ENCODE measurements at regions not wholly inside any gene's neighbourhood (a gene's known extent, or its start where the extent isn't known, plus 50 kb on each side); places are given as distances from the start of the nearest gene placed in this dataset.

DNA sequence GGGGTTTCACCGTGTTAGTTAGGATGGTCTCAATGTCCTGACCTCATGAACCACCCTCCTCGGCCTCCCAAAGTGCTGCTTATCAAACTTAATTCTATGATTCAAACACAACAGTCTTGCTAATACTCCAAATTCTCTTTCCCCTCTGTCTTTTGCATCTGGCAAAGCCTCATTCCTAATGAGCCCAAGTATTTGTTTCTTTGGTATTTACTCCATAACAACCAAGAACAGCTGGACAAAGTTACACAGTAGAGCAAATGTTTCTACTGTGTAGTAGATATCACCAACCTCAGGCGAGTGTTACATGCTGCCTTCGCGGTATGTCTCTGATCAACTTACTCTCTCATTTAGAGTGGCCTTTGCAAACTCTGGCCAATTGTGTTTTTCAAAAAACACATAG, 195.8 kb upstream of the KCNN2 start:
- H3K9me3 Mint-ChIP-seq, result peaks cover 10% of the 10 kb centered on the region
- H3K27ac ChIP-seq, result no peak overlapping the region

GRCh38 chr5:114174131-114174530, 187.7 kb upstream of the KCNN2 start:
- no peak overlapping the region for H2AFZ ChIP-seq (replicated peaks)
- H3F3A ChIP-seq (ENCODE audit: low read depth), result no peaks in the 10 kb centered on the region
- no peaks in the 10 kb centered on the region for H3K9me3 ChIP-seq (ENCODE audit: low read depth)
- no peaks in the 10 kb centered on the region for H3K79me2 ChIP-seq (ENCODE audit: low read depth)
- H3K4me2 ChIP-seq, result no peak overlapping the region
- Mint-ChIP-seq H3K36me3 (no peaks in the 10 kb centered on the region), H3K27me3 (ENCODE audit: insufficient read depth, low read depth) (no peaks in the 10 kb centered on the region), H3K27ac (no peak overlapping the region), H3K4me1 (no peaks in the 10 kb centered on the region), H3K4me3 (no peak overlapping the region), H3K9me3 (peaks cover 13% of the 10 kb centered on the region)
- DNase-seq (ENCODE audit: low spot score), result no peak
- H3K27ac ChIP-seq, result no peak overlapping the region
- TF ChIP-seq CTCF (IDR thresholded peaks at IDR 0.05), result no peak
- TF ChIP-seq EZH2phosphoT487 (IDR thresholded peaks at IDR 0.05), result no peak
- no peak for TF ChIP-seq EZH2 (IDR thresholded peaks at IDR 0.05)
- no peaks in the 10 kb centered on the region for H3K27me3 ChIP-seq
- no peak overlapping the region for H3K9ac ChIP-seq
- no peaks in the 10 kb centered on the region for H3K4me1 ChIP-seq
- H4K20me1 ChIP-seq (ENCODE audit: low read depth), result no peaks in the 10 kb centered on the region
- H3K36me3 ChIP-seq, result no peaks in the 10 kb centered on the region
- no peak overlapping the region for H3K4me3 ChIP-seq

More for the DNA sequence above, 195.8 kb upstream of the KCNN2 start:
- Histone ChIP-seq H4K20me1 (ENCODE audit: low read depth) (no peaks in the 10 kb centered on the region), H3K27me3 (no peaks in the 10 kb centered on the region), H3K4me3 (no peak overlapping the region), H3F3A (ENCODE audit: low read depth) (no peaks in the 10 kb centered on the region), H3K79me2 (ENCODE audit: low read depth) (no peaks in the 10 kb centered on the region), H3K9me3 (ENCODE audit: low read depth) (no peaks in the 10 kb centered on the region), H3K9ac (no peak overlapping the region), H2AFZ (replicated peaks) (no peak overlapping the region), H3K36me3 (no peaks in the 10 kb centered on the region), H3K4me1 (no peaks in the 10 kb centered on the region), H3K4me2 (no peak overlapping the region)
- Mint-ChIP-seq H3K27ac (no peak overlapping the region), H3K4me1 (no peaks in the 10 kb centered on the region), H3K4me3 (no peak overlapping the region), H3K36me3 (no peaks in the 10 kb centered on the region), H3K27me3 (ENCODE audit: insufficient read depth, low read depth) (no peaks in the 10 kb centered on the region)
- no peak for TF ChIP-seq EZH2phosphoT487 (IDR thresholded peaks at IDR 0.05)
- no peak for TF ChIP-seq CTCF (IDR thresholded peaks at IDR 0.05)
- no peak for TF ChIP-seq EZH2 (IDR thresholded peaks at IDR 0.05)
- no peak for DNase-seq (ENCODE audit: low spot score)

GRCh38 chr5:114174837-114175236, 187.0 kb upstream of the KCNN2 start:
- Histone ChIP-seq H3K27ac (no peak overlapping the region), H2AFZ (replicated peaks) (no peak overlapping the region), H3K4me2 (no peak overlapping the region), H3K9ac (no peak overlapping the region), H4K20me1 (ENCODE audit: low read depth) (no peaks in the 10 kb centered on the region), H3K36me3 (no peaks in the 10 kb centered on the region), H3K9me3 (ENCODE audit: low read depth) (no peaks in the 10 kb centered on the region), H3K27me3 (no peaks in the 10 kb centered on the region), H3K4me3 (no peak overlapping the region), H3F3A (ENCODE audit: low read depth) (no peaks in the 10 kb centered on the region), H3K79me2 (ENCODE audit: low read depth) (no peaks in the 10 kb centered on the region), H3K4me1 (no peaks in the 10 kb centered on the region)
- H3K4me1 Mint-ChIP-seq, result no peaks in the 10 kb centered on the region
- DNase-seq (ENCODE audit: low spot score), result no peak
- H3K36me3 Mint-ChIP-seq, result no peaks in the 10 kb centered on the region
- H3K27me3 Mint-ChIP-seq (ENCODE audit: insufficient read depth, low read depth), result no peaks in the 10 kb centered on the region
- peaks cover 13% of the 10 kb centered on the region for H3K9me3 Mint-ChIP-seq
- TF ChIP-seq CTCF (IDR thresholded peaks at IDR 0.05), result no peak
- no peak for TF ChIP-seq EZH2 (IDR thresholded peaks at IDR 0.05)
- TF ChIP-seq EZH2phosphoT487 (IDR thresholded peaks at IDR 0.05), result no peak
- H3K4me3 Mint-ChIP-seq, result no peak overlapping the region
- no peak overlapping the region for H3K27ac Mint-ChIP-seq
